Neural crest cell (in vitro differentiated cells): ENCODE measurements at regions not wholly inside any gene's neighbourhood (a gene's known extent, or its start where the extent isn't known, plus 50 kb on each side); places are given as distances from the start of the nearest gene placed in this dataset.
"Not testable (repeated sequence)": the region's sequence is repeated elsewhere in the genome, so short reads cannot be mapped to it uniquely, and the experiment has no call there.

Source experiments
- DNase-seq: peaks from one replicate; pipeline ENCODE4 v3.0.0; 2021; ENCODE audit warnings: low read depth, mixed read lengths, low spot score
- H3K27ac Mint-ChIP-seq: one replicate; pipeline ENCODE4 v1.8.0; 2021; ENCODE audit warnings: mild to moderate bottlenecking, mixed read lengths; ENCODE audit not compliant: unreplicated experiment
- H3K27me3 Mint-ChIP-seq: 2 replicates; pipeline ENCODE4 v1.8.0; 2021; ENCODE audit warnings: low read depth, mild to moderate bottlenecking, mixed read lengths
- H3K36me3 Mint-ChIP-seq: 2 replicates; pipeline ENCODE4 v1.8.0; 2021; ENCODE audit warnings: low read depth, mild to moderate bottlenecking, mixed read lengths
- H3K4me1 Mint-ChIP-seq: 2 replicates; pipeline ENCODE4 v1.8.0; 2021; ENCODE audit warnings: mixed read lengths
- H3K4me3 Mint-ChIP-seq: one replicate; pipeline ENCODE4 v1.8.0; 2021; ENCODE audit warnings: mild to moderate bottlenecking, mixed read lengths
- H3K9me3 Mint-ChIP-seq: 2 replicates; pipeline ENCODE4 v1.8.0; 2021; ENCODE audit warnings: mixed read lengths
- CTCF ChIP-seq: fragments of 200-600 bp; sonication (generic); conservative IDR thresholded peaks from 2 replicates; pipeline ENCODE4 v1.5.0; 2021; ENCODE audit warnings: antibody characterized with exemption, mild to moderate bottlenecking

DNA sequence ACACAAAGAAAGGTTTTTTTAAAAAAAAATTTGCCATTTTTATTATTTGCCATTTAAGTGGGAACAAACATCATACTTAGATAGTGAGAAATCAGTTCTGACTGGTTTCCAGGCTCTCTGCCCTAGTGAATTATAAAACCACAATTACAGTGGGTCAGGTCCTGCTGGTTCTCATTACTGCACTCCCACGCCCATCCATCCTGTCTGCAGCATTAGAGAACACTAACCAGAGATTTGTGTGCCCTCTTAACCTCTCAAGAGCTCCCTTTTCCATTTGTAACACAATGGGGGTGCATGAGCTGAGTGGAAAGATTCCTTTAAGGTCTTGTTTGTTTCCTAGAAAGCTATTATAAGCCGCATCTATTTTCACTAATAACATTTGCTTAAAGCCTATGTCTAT, 489.3 kb downstream of the AMY1C start:
- no peaks in the 10 kb centered on the region for H3K4me1 Mint-ChIP-seq

DNA sequence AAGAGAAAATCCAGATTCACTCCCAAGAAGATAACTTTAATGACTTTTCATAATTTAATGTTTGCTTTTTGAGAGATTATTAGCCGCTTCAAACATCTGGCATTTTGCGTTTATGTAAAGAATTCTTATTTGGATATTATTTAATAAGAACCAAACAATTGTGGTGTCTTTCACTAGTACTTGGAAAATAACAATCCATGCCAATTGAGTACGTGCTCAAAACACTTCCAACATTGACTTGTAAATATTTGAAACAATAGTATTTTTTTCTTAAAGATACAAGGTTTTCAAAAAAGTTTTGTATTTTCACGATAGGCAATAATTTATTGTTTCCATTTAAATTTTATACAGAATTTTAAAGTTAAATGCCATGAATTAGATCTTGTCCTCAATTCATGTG, 498.7 kb downstream of the AMY1C start:
- H3K4me3 Mint-ChIP-seq, result no peak overlapping the region
- no peak for TF ChIP-seq CTCF
- H3K27me3 Mint-ChIP-seq, result no peaks in the 10 kb centered on the region
- no peak overlapping the region for H3K27ac Mint-ChIP-seq
- DNase-seq, result no peak
- peaks cover 5% of the 10 kb centered on the region for H3K4me1 Mint-ChIP-seq
- no peaks in the 10 kb centered on the region for H3K36me3 Mint-ChIP-seq
- H3K9me3 Mint-ChIP-seq, result no peaks in the 10 kb centered on the region

More for the DNA sequence above, 489.3 kb downstream of the AMY1C start:
- DNase-seq, result no peak
- no peaks in the 10 kb centered on the region for H3K27me3 Mint-ChIP-seq
- no peak overlapping the region for H3K27ac Mint-ChIP-seq
- no peak overlapping the region for H3K4me3 Mint-ChIP-seq
- no peak for TF ChIP-seq CTCF
- H3K9me3 Mint-ChIP-seq, result no peaks in the 10 kb centered on the region
- H3K36me3 Mint-ChIP-seq, result no peaks in the 10 kb centered on the region

GRCh38 chr1:104259481-104259880, 509.8 kb downstream of the AMY1C start:
- Mint-ChIP-seq H3K4me1 (no peaks in the 10 kb centered on the region), H3K4me3 (no peak overlapping the region), H3K27ac (no peak overlapping the region), H3K36me3 (no peaks in the 10 kb centered on the region), H3K27me3 (no peaks in the 10 kb centered on the region), H3K9me3 (peaks cover 9% of the 10 kb centered on the region)
- no peak for TF ChIP-seq CTCF
- DNase-seq, result no peak

- H3K36me3 Mint-ChIP-seq, H3K27ac Mint-ChIP-seq, DNase-seq, H3K27me3 Mint-ChIP-seq, H3K9me3 Mint-ChIP-seq, H3K4me1 Mint-ChIP-seq, H3K4me3 Mint-ChIP-seq: not testable (repeated sequence)
- TF ChIP-seq CTCF, result peak; percentile 33
These were observed 513.4 kb downstream of the AMY1C start for GRCh38 chr1:104263110-104263509.

GRCh38 chr1:104264521-104264920, 514.8 kb downstream of the AMY1C start:
- no peak overlapping the region for H3K4me3 Mint-ChIP-seq
- H3K27ac Mint-ChIP-seq, result no peak overlapping the region
- DNase-seq, result no peak
- H3K27me3 Mint-ChIP-seq, result no peaks in the 10 kb centered on the region
- no peaks in the 10 kb centered on the region for H3K4me1 Mint-ChIP-seq
- peaks cover 9% of the 10 kb centered on the region for H3K9me3 Mint-ChIP-seq
- no peak for TF ChIP-seq CTCF
- no peaks in the 10 kb centered on the region for H3K36me3 Mint-ChIP-seq

DNA sequence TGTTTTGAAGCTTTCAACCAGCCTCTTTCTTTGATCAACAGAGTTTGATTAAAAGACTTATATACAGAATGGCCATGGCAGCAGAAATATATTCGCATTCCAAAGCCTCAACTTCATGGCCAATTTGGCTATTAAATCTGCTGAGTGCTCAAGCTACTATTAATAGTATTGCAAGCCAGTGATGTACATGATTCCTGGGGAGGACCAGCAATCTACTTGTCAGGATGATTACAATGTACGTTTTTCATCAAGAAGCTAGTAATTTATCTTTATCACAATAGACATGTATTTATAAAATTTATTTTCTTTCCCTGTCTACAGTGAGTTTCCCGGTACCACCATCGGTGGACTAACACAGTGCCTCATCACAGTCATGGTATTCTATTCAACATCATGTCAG, 515.5 kb downstream of the AMY1C start:
- no peaks in the 10 kb centered on the region for H3K4me1 Mint-ChIP-seq
- H3K27me3 Mint-ChIP-seq, result no peaks in the 10 kb centered on the region
- H3K27ac Mint-ChIP-seq, result no peak overlapping the region
- H3K9me3 Mint-ChIP-seq, result peaks cover 7% of the 10 kb centered on the region
- no peak for TF ChIP-seq CTCF
- no peak overlapping the region for H3K4me3 Mint-ChIP-seq
- no peak for DNase-seq
- no peaks in the 10 kb centered on the region for H3K36me3 Mint-ChIP-seq
